OCI-M2 (cell line): ENCODE measurements at regions not wholly inside any gene's neighbourhood (a gene's known extent, or its start where the extent isn't known, plus 50 kb on each side); places are given as distances from the start of the nearest gene placed in this dataset.
A peak's percentile ranks its signal among the peaks of the same experiment; 100 is the strongest.

Experiments
- DNase-seq: peaks from one replicate; lab custom pipeline; 2025; ENCODE audit not compliant: unreplicated experiment; lab: John Stamatoyannopoulos, UW

- no peak for DNase-seq
These were observed 52.0 kb upstream of the RPL11 start for GRCh38 chr1:23639460-23640095.

DNA sequence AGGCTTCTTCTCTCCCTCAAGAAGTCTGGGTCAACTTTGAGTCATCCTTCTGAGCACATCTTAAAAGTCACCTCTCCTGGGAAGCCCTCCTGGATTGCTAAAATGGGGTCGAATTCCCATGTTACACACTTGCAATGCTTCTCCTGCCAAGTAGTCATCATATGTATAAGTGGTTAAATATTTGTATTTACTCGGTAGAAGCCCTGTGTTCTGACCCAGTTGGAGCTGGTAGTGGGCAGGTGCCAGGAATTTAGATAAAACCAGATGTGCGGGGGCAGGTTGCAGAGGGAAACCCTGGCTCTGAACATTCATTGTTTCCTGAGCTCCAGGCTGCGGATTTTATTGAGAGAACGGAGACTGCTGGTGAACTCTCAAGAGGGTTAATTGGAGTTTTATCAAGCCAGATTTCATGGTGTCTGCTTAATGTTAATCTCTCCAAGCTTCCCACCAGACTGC is 52.8 kb upstream of the RPL11 start:
- DNase-seq, result no peak

GRCh38 chr1:23638188-23638619 is 53.4 kb upstream of the RPL11 start:
- DNase-seq, result no peak

DNA sequence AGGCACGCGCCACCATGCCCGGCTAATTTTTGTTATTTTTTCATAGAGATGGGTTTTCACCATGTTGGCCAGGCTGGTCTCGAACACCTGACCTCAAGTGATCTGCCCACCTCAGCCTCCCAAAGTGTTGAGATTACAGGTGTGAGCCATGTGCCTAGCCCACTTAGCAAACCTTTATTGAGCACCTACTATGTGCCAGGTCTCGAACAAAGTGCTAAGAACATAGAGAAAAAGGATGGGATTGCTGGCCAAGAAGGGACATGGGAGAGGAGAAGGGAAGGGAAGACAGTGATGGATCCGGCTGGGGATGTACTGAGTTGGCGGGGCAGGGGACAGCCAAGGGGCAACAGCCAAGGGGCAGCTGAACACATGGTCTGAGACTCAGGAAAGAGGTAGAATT is 55.6 kb upstream of the RPL11 start:
- no peak for DNase-seq

GRCh38 chr1:23634840-23635651 is 56.6 kb upstream of the RPL11 start:
- peak; percentile 9 for DNase-seq

DNA sequence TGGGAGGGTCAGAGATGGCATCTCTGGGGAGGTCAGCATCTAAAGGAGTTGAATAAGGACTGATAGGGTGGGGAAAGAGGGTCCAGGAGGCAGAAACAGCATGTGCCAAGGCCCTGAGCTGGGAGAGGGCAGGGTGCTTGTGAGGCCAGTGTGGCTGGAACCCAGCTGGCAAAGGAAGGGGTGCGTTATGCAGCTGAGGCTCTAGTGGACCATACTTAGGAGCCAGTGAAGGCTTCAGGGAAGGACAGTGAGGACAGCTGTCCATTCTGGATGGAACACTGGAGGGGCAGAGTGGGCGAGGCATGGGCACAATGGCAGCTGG is 57.1 kb upstream of the RPL11 start:
- no peak for DNase-seq

DNA sequence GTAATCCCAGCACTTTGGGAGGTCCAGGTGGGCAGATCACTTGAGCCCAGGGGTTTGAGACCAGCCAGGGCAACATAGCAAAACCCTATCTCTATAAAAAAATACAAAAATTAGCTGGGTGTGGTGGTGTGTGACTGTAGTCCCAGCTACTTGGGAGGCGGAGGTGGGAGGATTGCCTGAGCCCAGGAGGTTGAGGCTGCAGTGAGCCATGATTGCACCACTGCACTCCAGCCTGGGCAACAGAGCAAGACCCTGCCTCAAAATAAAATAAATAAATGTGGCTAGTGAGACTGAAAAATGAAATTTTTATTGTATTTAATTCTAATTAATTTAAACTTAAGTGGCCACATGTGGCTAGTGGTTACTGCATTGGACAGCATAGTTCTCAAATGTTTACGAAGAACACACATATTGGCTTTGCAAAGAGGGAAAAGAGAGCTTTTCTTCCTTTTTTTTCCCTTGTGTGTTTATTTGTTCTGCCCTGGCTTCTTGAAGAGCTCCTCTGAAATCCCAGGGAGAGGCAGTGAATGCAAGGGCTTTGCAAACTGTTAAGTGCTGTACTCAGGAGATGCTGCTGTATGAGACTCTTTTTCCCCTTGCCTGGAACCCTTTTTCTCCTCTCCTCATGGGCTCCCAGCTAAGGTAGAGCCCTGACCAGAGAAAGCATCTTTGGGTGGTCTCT is 59.0 kb upstream of the RPL11 start:
- DNase-seq, result no peak

DNA sequence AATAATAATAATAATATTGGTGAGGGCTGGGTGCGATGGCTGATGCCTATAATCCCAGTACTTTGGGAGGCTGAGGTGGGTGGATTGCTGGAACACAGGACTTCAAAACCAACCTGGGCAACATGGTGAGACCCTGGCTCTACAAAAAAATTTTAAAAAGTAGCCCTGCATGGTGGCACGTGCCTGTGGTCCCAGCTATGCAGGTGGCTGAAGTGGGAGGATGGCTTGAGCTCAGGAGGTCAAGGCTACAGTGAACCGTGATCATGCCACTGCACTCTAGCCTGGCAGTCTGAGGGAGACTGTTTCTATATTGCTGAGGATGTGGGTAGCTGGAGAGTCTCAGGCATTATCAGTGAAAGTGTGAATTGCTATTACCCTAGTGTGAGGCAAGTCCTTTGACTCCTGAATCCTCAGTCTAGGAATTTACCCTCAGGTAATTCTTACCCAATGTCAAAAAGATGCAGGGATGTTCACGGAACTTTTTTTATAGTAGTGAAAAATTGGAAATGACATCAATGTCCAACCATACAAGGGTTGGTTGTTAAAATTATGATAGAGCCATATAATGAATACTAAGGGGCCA is 61.8 kb upstream of the RPL11 start:
- no peak for DNase-seq

DNA sequence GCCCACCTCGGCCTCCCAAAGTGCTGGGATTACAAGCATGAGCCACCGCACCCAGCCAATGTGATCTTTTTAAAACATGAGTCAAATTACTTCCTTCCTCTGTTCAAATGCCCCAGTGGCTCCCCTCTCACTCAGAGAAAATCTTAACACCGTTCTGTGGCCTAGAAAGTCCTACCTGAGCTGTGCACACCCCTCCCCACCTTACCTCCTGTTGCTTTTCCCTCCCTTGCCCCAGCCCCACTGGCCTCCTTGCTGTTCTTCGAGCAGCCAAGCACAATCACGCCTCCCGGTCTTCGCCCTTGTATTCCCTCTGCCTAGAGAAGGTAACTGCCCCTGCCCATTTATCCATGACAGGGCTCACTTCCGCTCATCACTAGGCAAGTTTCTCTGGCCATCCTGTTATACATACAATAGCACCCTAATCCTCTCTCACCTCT is 62.6 kb upstream of the RPL11 start:
- DNase-seq, result no peak

- DNase-seq, result no peak
These were observed 64.4 kb upstream of the RPL11 start for GRCh38 chr1:23627069-23627735.

DNA sequence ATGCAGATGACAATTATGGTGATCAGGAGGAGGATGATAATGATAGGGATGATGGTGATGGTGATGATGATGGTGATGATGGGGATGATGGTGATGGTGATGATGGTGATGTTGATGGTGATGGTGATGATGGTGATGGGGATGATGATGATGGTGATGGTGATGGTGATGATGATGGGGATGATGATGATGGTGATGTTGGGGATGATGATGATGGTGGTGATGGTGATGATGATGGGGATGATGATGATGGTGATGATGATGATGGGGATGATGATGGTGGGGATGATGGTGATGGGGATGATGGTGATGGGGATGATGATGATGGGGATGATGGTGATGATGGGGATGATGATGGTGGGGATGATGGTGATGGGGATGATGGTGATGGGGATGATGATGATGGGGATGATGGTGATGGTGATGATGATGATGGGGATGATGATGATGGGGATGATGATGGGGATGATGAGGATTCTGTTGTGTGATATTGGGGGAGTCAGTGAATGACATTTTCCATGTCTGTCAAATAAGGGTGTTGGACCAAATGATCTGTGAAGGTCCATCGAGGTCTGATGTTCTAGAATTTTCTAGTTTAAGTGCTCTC is 65.6 kb upstream of the RPL11 start:
- DNase-seq, result no peak

GRCh38 chr1:23625459-23625858 is 66.1 kb upstream of the RPL11 start:
- no peak for DNase-seq

- DNase-seq, result no peak
These were observed 65.1 kb upstream of the ID3 start for GRCh38 chr1:23624440-23624839.

DNA sequence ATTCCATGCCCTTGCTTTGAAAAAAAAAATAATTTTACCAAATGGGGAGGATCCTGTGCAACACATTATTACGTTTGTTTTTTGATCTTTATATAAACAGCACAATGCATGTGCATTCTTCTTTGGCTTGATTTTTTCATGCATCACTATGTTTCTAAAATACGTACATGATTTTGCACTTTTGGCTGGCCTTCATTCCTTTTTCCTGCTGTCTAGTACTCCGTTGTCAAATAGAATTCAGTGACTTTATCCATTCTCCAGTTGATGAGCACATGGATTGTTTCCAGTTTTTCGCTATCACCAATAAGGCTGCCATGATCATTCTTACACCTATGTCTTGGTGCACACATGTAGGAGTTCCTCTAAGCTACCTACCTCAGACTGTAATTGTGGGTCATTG is 63.0 kb upstream of the ID3 start:
- DNase-seq, result no peak

- no peak for DNase-seq
These were observed 61.3 kb upstream of the ID3 start for GRCh38 chr1:23620605-23621004.

DNA sequence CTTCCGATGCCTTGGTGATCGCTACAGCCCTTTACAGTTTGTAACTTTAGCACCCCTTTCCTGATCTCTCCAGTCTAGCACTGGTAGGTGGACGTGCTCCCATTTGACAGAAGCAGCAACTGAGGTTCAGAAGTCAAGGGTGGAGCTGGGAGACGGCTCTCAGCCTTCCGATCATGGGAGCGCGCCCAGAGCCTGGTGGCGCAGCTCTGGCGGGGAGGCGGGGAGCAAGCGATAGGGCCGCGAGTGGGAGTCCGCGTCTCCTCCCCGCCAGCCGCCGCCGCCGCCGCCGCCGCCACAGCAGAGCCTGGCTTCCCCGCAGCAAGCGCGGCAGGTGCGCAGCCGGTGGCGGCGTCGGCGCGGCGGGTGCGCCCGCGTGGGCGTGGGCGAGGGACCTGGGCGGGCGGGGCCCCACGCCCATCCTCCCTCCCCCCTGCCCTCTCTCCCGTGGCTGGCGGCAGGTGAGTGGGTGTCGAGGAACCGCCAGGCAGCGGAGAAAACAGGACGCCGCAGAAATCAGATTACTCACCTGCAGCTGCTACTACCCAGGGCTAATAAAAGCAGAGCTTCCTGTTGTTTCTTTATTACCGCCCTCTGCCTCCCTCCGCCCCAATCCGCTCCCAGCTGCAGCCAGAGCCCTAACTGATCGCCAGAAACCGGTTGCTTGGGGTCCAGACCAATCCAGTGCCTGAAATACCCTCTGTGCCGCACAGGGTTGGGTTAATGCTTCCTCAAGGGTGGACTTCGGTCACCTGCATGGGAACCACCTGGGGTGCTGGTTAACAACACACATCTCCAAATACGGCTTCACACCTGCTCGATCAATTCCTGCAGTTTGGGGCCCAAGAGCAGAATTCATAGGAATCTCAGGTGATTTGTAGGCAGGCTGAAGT is 60.2 kb upstream of the ID3 start:
- DNase-seq, result no peak

DNA sequence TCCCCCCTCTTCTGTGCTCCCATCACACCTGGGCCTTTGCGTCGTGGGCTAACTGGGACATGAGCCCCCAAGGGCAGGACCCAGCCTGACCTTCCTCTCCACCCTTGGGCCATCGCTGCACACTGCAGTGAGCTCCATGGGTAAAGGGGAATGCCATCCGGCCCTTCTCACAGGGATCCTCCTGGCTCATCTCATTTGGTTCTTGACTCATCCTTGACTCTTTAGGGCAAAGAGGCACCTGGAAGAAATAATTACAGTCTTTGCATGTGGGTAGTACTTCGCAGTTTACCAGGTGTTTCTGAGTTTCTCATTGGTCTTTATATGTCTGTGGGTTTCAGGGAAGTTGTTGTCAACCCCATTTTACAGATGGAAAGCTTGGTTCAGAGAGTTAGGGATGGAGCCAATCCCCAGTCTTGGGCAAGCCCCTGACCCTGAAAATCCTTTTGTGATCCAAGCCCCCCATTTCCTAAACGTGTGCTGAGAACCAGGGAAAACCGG is 59.3 kb upstream of the ID3 start:
- no peak for DNase-seq

- DNase-seq, result no peak
These were observed 57.8 kb upstream of the ID3 start for GRCh38 chr1:23617084-23617521.

GRCh38 chr1:23616292-23616824 is 57.1 kb upstream of the ID3 start:
- DNase-seq, result no peak
